Immature natural killer cell (primary cell): ENCODE measurements at regions not wholly inside any gene's neighbourhood (a gene's known extent, or its start where the extent isn't known, plus 50 kb on each side); places are given as distances from the start of the nearest gene placed in this dataset.

Experiments used
- DNase-seq, 3 donors: peaks; one replicate each; pipeline ENCODE4 v3.0.0; 2022; ENCODE audit warnings: mixed read lengths in 1 of 3
- H3K27ac Mint-ChIP-seq, 6 donors: one replicate each; pipeline ENCODE4 v1.8.0; 2020; ENCODE audit warnings: mixed read lengths in 6 of 6, mild to moderate bottlenecking in 5 of 6, inconsistent platforms in 4 of 6, moderate library complexity in 3 of 6
- H3K27me3 Mint-ChIP-seq, 3 donors: one replicate each; pipeline ENCODE4 v1.8.0; 2020 to 2021; ENCODE audit warnings: low read depth in 3 of 3, mild to moderate bottlenecking in 3 of 3, mixed read lengths in 3 of 3, moderate library complexity in 3 of 3, inconsistent platforms in 1 of 3
- H3K36me3 Mint-ChIP-seq, 3 donors: one replicate each; pipeline ENCODE4 v1.8.0; 2020; ENCODE audit warnings: mixed read lengths in 3 of 3, inconsistent platforms in 2 of 3, mild to moderate bottlenecking in 2 of 3
- H3K4me1 Mint-ChIP-seq, 2 donors: one replicate each; pipeline ENCODE4 v1.8.0; 2020; ENCODE audit warnings: inconsistent platforms in 2 of 2, mild to moderate bottlenecking in 2 of 2, mixed read lengths in 2 of 2, moderate library complexity in 1 of 2
- H3K4me3 Mint-ChIP-seq, 5 donors: one replicate each; pipeline ENCODE4 v1.8.0; 2020; ENCODE audit warnings: mild to moderate bottlenecking in 5 of 5, mixed read lengths in 5 of 5, inconsistent platforms in 3 of 5, moderate library complexity in 3 of 5
- H3K9me3 Mint-ChIP-seq, 6 donors: one replicate each; pipeline ENCODE4 v1.8.0; 2020; ENCODE audit warnings: mild to moderate bottlenecking in 6 of 6, mixed read lengths in 6 of 6, inconsistent platforms in 4 of 6, moderate library complexity in 3 of 6

DNA sequence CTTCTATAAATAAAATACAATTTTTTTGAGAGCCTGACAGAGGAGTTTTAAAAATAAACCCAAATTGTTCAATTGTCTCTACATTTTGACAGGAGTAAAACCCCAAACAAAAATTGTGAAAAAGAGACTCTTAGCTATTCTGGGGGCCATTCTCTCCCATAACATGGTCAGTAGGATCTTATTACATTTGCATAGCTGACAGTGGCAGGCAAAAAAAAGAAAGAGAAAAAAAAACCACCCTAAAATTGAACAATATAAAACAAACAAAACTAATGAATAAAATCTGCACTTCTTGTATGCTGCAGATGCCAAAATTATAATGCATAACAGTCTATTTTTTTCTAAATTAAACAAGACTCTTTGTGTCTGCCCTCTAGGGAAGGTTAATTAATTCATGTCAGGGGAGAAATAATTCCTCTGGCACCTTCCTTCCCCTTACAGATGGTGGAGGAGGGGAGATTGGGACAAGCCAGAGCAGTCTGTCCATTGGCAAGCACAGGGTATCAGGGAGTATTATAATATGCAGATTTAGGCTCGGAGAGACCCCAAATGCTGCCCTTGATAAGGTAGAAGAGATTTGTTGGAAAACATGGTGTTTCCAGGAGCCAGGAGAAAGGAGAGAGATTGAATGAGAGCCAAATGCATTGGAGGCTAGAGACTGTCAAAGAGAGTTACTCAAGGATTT lies 79.7 kb upstream of the CDH6 start:
- H3K4me1 Mint-ChIP-seq = no peaks in the 10 kb centered on the region
- no peaks in the 10 kb centered on the region for H3K36me3 Mint-ChIP-seq
- H3K9me3 Mint-ChIP-seq = peaks cover 0 to 29% (median 6%) of the 10 kb centered on the region in 6 donors
- H3K4me3 Mint-ChIP-seq = no peak overlapping the region
- DNase-seq = no peak
- no peaks in the 10 kb centered on the region for H3K27me3 Mint-ChIP-seq
- no peak overlapping the region for H3K27ac Mint-ChIP-seq

GRCh38 chr5:31113101-31113500 lies 80.4 kb upstream of the CDH6 start:
- H3K36me3 Mint-ChIP-seq = no peaks in the 10 kb centered on the region
- H3K27ac Mint-ChIP-seq = no peak overlapping the region
- no peak for DNase-seq
- H3K27me3 Mint-ChIP-seq = no peaks in the 10 kb centered on the region
- H3K4me1 Mint-ChIP-seq = no peaks in the 10 kb centered on the region
- H3K4me3 Mint-ChIP-seq = no peak overlapping the region
- peaks cover 0 to 36% (median 6%) of the 10 kb centered on the region in 6 donors for H3K9me3 Mint-ChIP-seq

GRCh38 chr5:31107091-31107518 lies 86.4 kb upstream of the CDH6 start:
- no peaks in the 10 kb centered on the region for H3K27me3 Mint-ChIP-seq
- no peaks in the 10 kb centered on the region for H3K36me3 Mint-ChIP-seq
- no peak overlapping the region for H3K4me3 Mint-ChIP-seq
- peaks cover 2 to 33% (median 9%) of the 10 kb centered on the region in 6 donors for H3K9me3 Mint-ChIP-seq
- no peaks in the 10 kb centered on the region for H3K4me1 Mint-ChIP-seq
- no peak for DNase-seq
- no peak overlapping the region for H3K27ac Mint-ChIP-seq

GRCh38 chr5:31106691-31107090 lies 86.8 kb upstream of the CDH6 start:
- H3K27ac Mint-ChIP-seq = no peak overlapping the region
- no peak overlapping the region for H3K4me3 Mint-ChIP-seq
- peaks cover 2 to 30% (median 9%) of the 10 kb centered on the region in 6 donors for H3K9me3 Mint-ChIP-seq
- H3K36me3 Mint-ChIP-seq = no peaks in the 10 kb centered on the region
- H3K27me3 Mint-ChIP-seq = no peaks in the 10 kb centered on the region
- H3K4me1 Mint-ChIP-seq = no peaks in the 10 kb centered on the region
- no peak for DNase-seq

DNA sequence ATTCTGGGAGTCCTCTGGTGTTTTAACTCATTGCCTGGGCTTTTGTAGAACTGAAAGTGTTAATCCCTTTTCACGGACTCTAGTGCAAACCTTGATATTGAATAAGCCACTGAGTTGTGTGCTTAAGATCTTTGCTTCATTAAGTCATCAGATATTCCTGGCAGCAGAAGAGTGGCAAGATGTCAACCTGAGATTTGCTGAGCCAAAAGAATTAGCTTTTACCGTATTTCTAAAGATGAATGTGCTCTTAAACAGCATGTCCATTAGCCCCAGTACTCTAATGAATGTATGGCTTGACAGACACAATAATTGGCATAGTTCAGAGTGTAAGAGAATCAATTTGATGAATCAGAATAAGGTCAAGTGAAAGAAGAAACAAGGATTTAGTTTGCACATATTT lies 87.2 kb upstream of the CDH6 start:
- Mint-ChIP-seq H3K4me1 (no peaks in the 10 kb centered on the region), H3K9me3 (peaks cover 2 to 30% (median 7%) of the 10 kb centered on the region in 6 donors), H3K27me3 (no peaks in the 10 kb centered on the region), H3K4me3 (no peak overlapping the region), H3K27ac (no peak overlapping the region), H3K36me3 (no peaks in the 10 kb centered on the region)
- no peak for DNase-seq

DNA sequence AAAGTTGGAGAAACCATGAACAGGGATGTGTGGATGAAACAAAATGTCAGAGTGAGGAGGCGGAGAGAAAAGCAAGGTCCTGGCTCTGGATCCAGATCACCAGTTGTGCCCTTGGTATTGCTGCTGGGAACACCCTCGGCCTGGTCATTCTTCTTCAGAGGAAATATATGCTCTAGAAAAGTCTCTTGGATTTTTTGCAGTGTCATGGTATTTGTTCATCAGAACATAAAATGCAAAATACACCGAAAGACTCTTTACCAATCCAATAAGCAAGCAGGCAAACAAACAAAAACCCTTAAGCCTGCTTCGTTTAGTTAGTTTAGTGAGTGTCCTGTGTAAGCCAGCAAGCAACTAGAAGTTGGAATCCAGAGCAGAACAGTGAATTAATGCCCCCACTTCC lies 88.7 kb upstream of the CDH6 start:
- H3K4me3 Mint-ChIP-seq = no peak overlapping the region
- no peaks in the 10 kb centered on the region for H3K36me3 Mint-ChIP-seq
- H3K9me3 Mint-ChIP-seq = peaks cover 3 to 30% (median 8%) of the 10 kb centered on the region in 6 donors

GRCh38 chr5:31100781-31101310 lies 92.6 kb upstream of the CDH6 start:
- Mint-ChIP-seq H3K27ac (no peak overlapping the region), H3K36me3 (no peaks in the 10 kb centered on the region), H3K9me3 (peaks cover 4 to 14% (median 8%) of the 10 kb centered on the region in 6 donors), H3K4me1 (no peaks in the 10 kb centered on the region), H3K27me3 (no peaks in the 10 kb centered on the region), H3K4me3 (no peak overlapping the region)
- DNase-seq = no peak

More for the DNA sequence above, 88.7 kb upstream of the CDH6 start:
- DNase-seq = no peak
- no peak overlapping the region for H3K27ac Mint-ChIP-seq
- H3K4me1 Mint-ChIP-seq = no peaks in the 10 kb centered on the region
- H3K27me3 Mint-ChIP-seq = no peaks in the 10 kb centered on the region

DNA sequence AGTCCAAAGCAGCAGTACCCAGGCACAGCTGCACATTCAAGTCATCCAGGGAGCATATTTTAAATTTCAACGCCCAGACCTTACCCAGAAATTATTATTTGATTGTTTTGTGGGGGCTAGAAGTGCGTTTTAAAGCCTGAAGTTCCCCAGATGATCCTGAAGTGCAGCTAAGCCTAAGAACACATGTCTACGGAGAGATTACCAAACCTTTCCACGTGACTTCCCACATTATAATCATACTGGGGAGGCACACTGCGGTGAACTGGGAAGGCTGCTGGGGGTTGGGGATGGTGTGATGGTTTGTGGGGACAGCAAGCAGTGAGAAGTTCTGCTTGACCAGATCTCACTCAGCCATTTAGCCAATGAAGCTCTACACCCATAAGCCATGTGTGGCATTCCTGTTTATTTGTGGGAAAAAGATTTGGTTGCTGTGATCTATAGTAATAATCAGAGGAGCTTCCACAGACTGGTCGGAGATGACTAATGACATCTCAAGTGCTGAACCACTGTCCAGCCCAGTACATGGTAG lies 93.4 kb upstream of the CDH6 start:
- Mint-ChIP-seq H3K36me3 (no peaks in the 10 kb centered on the region), H3K27ac (no peak overlapping the region), H3K9me3 (peaks cover 4 to 16% (median 7%) of the 10 kb centered on the region in 6 donors), H3K4me1 (no peaks in the 10 kb centered on the region), H3K27me3 (no peaks in the 10 kb centered on the region), H3K4me3 (no peak overlapping the region)
- no peak for DNase-seq

DNA sequence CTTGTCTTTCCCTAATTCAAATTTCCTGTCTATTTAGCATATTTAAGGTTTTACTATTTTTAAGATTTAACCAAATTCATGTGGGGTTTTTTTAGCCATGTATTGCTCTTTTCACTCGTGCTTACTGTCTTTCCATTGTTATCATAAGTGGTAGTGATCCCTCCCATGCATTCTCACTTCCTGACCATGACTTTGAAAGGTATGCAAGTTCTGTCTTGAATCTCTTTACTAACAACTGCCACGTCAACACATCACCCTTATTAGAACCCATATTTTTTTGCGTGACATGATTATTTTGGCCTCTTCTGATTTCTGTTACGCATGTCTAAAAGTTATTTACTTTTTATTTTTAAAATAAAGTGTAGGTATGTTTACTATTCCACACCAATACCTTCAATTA lies 94.7 kb upstream of the CDH6 start:
- H3K36me3 Mint-ChIP-seq = no peaks in the 10 kb centered on the region
- H3K4me1 Mint-ChIP-seq = no peaks in the 10 kb centered on the region
- no peak overlapping the region for H3K4me3 Mint-ChIP-seq
- DNase-seq = no peak
- no peak overlapping the region for H3K27ac Mint-ChIP-seq
- peaks cover 4 to 20% (median 7%) of the 10 kb centered on the region in 6 donors for H3K9me3 Mint-ChIP-seq
- H3K27me3 Mint-ChIP-seq = no peaks in the 10 kb centered on the region

GRCh38 chr5:31097851-31098250 lies 95.6 kb upstream of the CDH6 start:
- Mint-ChIP-seq H3K4me1 (no peaks in the 10 kb centered on the region), H3K27me3 (peaks cover 0 to 1% (median 0%) of the 10 kb centered on the region in 3 donors), H3K36me3 (no peaks in the 10 kb centered on the region), H3K9me3 (peaks cover 4 to 20% (median 7%) of the 10 kb centered on the region in 6 donors), H3K4me3 (no peak overlapping the region), H3K27ac (no peak overlapping the region)
- no peak for DNase-seq

DNA sequence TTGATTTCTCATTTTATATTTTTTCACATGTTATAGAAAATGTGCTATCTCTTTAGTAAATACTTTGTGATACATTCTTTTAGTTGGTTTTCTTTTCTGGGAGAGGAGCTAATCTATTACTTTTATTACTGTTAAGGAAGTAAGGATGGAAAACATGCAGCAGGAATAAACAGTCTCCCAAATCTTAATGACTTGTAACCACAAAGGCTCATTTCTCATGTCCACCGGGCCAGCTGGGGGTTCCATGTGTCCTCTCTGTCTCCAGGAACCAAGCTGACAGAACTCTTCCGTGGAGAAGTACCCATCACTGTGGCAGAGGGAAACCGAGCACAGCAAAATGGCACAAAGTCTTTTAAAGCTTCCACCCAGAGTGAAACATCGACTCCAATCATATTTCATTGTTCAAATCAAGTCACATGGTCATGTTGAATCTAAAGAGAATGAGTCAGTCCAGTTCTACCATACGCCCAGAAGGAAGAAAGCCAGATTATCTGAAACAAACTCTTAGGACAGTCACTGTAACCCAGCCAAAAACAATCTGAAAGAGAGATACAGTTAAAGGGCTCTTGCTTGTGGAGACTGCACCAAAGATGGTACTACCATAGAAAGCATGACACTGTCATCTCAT lies 97.1 kb upstream of the CDH6 start:
- Mint-ChIP-seq H3K4me3 (no peak overlapping the region), H3K4me1 (no peaks in the 10 kb centered on the region), H3K36me3 (no peaks in the 10 kb centered on the region), H3K9me3 (peaks cover 4 to 25% (median 9%) of the 10 kb centered on the region in 6 donors), H3K27me3 (peaks cover 0 to 1% (median 0%) of the 10 kb centered on the region in 3 donors), H3K27ac (no peak overlapping the region)
- DNase-seq = no peak

GRCh38 chr5:31095796-31096195 lies 97.7 kb upstream of the CDH6 start:
- Mint-ChIP-seq H3K9me3 (peaks cover 4 to 27% (median 8%) of the 10 kb centered on the region in 6 donors), H3K4me3 (no peak overlapping the region), H3K36me3 (no peaks in the 10 kb centered on the region), H3K27me3 (peaks cover 0 to 1% (median 0%) of the 10 kb centered on the region in 3 donors), H3K4me1 (no peaks in the 10 kb centered on the region), H3K27ac (no peak overlapping the region)
- no peak for DNase-seq

- H3K4me1 Mint-ChIP-seq = no peaks in the 10 kb centered on the region
- peaks cover 0 to 5% (median 0%) of the 10 kb centered on the region in 3 donors for H3K27me3 Mint-ChIP-seq
- no peak overlapping the region for H3K27ac Mint-ChIP-seq
- peaks cover 4 to 46% (median 15%) of the 10 kb centered on the region in 6 donors for H3K9me3 Mint-ChIP-seq
- H3K4me3 Mint-ChIP-seq = no peak overlapping the region
- no peak for DNase-seq
- no peaks in the 10 kb centered on the region for H3K36me3 Mint-ChIP-seq
These were observed 102.0 kb upstream of the CDH6 start for GRCh38 chr5:31091501-31091900.

GRCh38 chr5:31090467-31090866 lies 103.0 kb upstream of the CDH6 start:
- Mint-ChIP-seq H3K4me1 (no peaks in the 10 kb centered on the region), H3K36me3 (no peaks in the 10 kb centered on the region), H3K9me3 (peaks cover 3 to 40% (median 16%) of the 10 kb centered on the region in 6 donors), H3K4me3 (no peak overlapping the region), H3K27ac (no peak overlapping the region), H3K27me3 (peaks cover 0 to 5% (median 0%) of the 10 kb centered on the region in 3 donors)
- no peak for DNase-seq
